ENCODE measurements at regions not wholly inside any gene's neighbourhood (a gene's known extent, or its start where the extent isn't known, plus 50 kb on each side); places are given as distances from the start of the nearest gene placed in this dataset.

- TF ChIP-seq CTCF (conservative IDR thresholded peaks at IDR 0.05 in 1 of 2, IDR thresholded peaks at IDR 0.05 in 1 of 2; ENCODE audit: extremely low read depth in 1 of 2, insufficient read depth in 1 of 2, low read depth in 1 of 2, low read length in 2 of 2) (no peak), EZH2 (IDR thresholded peaks at IDR 0.05; ENCODE audit: borderline replicate concordance, low read length) (no peak)
Measured at GRCh38 chr2:136510244-136510643, 255.1 kb upstream of the THSD7B start.

All from mammary epithelial cell (primary cell).